Liver (tissue), 3 donors: ENCODE measurements at regions not wholly inside any gene's neighbourhood (a gene's known extent, or its start where the extent isn't known, plus 50 kb on each side); places are given as distances from the start of the nearest gene placed in this dataset.

ENCODE experiments used
- ATF3 ChIP-seq: IDR thresholded peaks from 2 replicates; pipeline ENCODE4 v1.6.1; 2016; ENCODE audit warnings: antibody characterized with exemption
- CTCF ChIP-seq: fragments of 150-350 bp; IDR thresholded peaks from 2 replicates; pipeline ENCODE4 v1.5.1; 2017; ENCODE audit warnings: improper control_type of control experiment, low read depth, low read length; ENCODE audit not compliant: missing input control
- EGR1 ChIP-seq, 2 donors: IDR thresholded peaks; 2 replicates each; pipeline ENCODE4 v1.6.1; 2016 to 2018; ENCODE audit warnings: antibody characterized with exemption in 2 of 2, low read depth in 2 of 2
- GABPA ChIP-seq, 2 donors: IDR thresholded peaks in 1 of 2; conservative IDR thresholded peaks in 1 of 2; 2 replicates each; pipeline ENCODE4 v1.6.1; 2016; ENCODE audit warnings: antibody characterized with exemption in 2 of 2, mild to moderate bottlenecking in 1 of 2, moderate library complexity in 1 of 2
- JUND ChIP-seq, 2 donors: IDR thresholded peaks; 2 replicates each; pipeline ENCODE4 v1.6.1; 2016; ENCODE audit warnings: antibody characterized with exemption in 2 of 2
- REST ChIP-seq: IDR thresholded peaks from 2 replicates; pipeline ENCODE4 v1.6.1; 2016; ENCODE audit warnings: antibody characterized with exemption, mild to moderate bottlenecking
- SP1 ChIP-seq: IDR thresholded peaks from 2 replicates; pipeline ENCODE4 v1.6.1; 2018; ENCODE audit warnings: antibody characterized with exemption, mild to moderate bottlenecking
- TAF1 ChIP-seq: conservative IDR thresholded peaks from 2 replicates; pipeline ENCODE4 v1.6.1; 2016; ENCODE audit warnings: antibody characterized with exemption, mild to moderate bottlenecking
- YY1 ChIP-seq: IDR thresholded peaks from 2 replicates; pipeline ENCODE4 v1.6.1; 2016; ENCODE audit warnings: antibody characterized with exemption, mild to moderate bottlenecking
- ZBTB33 ChIP-seq: IDR thresholded peaks from 2 replicates; pipeline ENCODE4 v1.6.1; 2016; ENCODE audit warnings: antibody characterized with exemption
- donor health status: healthy.
- donor health status: healthy.

GRCh38 chr2:240212425-240213225 lies 72.2 kb upstream of the OTOS start:
- TF ChIP-seq CTCF, result no peak
- TF ChIP-seq YY1, result no peak
- no peak for TF ChIP-seq GABPA (IDR thresholded peaks at IDR 0.05 in 1 of 2, conservative IDR thresholded peaks at IDR 0.05 in 1 of 2)
- no peak for TF ChIP-seq ATF3
- no peak for TF ChIP-seq SP1
- no peak for TF ChIP-seq ZBTB33
- no peak for TF ChIP-seq REST
- TF ChIP-seq EGR1 (IDR thresholded peaks at IDR 0.05; ENCODE audit: low read depth in 2 of 2), result no peak
- TF ChIP-seq TAF1, result no peak
- TF ChIP-seq JUND (IDR thresholded peaks at IDR 0.05), result no peak
